H9 (cell line): ENCODE measurements at regions not wholly inside any gene's neighbourhood (a gene's known extent, or its start where the extent isn't known, plus 50 kb on each side); places are given as distances from the start of the nearest gene placed in this dataset.
A peak's percentile ranks its signal among the peaks of the same experiment; 100 is the strongest.

Experiments
- DNase-seq: peaks from one replicate; pipeline ENCODE4 v3.0.0-alpha.2; 2017
- H2AFZ ChIP-seq: one replicate; pipeline ENCODE4 v1.6.1; 2013; ENCODE audit warnings: mild to moderate bottlenecking, low read length, control low read depth, moderate library complexity
- H2AK5ac ChIP-seq: 2 replicates; pipeline ENCODE4 v1.6.1; 2013; ENCODE audit warnings: low read length, control low read depth, mixed read lengths; ENCODE audit not compliant: insufficient read length
- H2BK120ac ChIP-seq: one replicate; pipeline ENCODE4 v1.6.1; 2013; ENCODE audit warnings: low read depth, mild to moderate bottlenecking, low read length, control low read depth, inconsistent platforms; ENCODE audit not compliant: poor library complexity, severe bottlenecking
- H2BK12ac ChIP-seq: 2 replicates; pipeline ENCODE4 v1.6.1; 2013; ENCODE audit warnings: low read length, control low read depth, mixed read lengths, low read depth; ENCODE audit not compliant: insufficient read length
- H2BK15ac ChIP-seq: 2 replicates; pipeline ENCODE4 v1.6.1; 2013; ENCODE audit warnings: low read depth, low read length, control low read depth
- H2BK20ac ChIP-seq: one replicate; pipeline ENCODE4 v1.6.1; 2013; ENCODE audit warnings: low read depth, mild to moderate bottlenecking, low read length, control low read depth, inconsistent platforms; ENCODE audit not compliant: poor library complexity, severe bottlenecking
- H2BK5ac ChIP-seq: 2 replicates; pipeline ENCODE4 v1.6.1; 2013; ENCODE audit warnings: low read length, control low read depth, mixed read lengths; ENCODE audit not compliant: insufficient read length
- H3K14ac ChIP-seq: 2 replicates; pipeline ENCODE4 v1.6.1; 2013; ENCODE audit warnings: low read length, control low read depth; ENCODE audit not compliant: insufficient read depth
- H3K18ac ChIP-seq: 2 replicates; pipeline ENCODE4 v1.6.1; 2013; ENCODE audit warnings: low read depth, mild to moderate bottlenecking, mixed read lengths, low read length, control low read depth; ENCODE audit not compliant: insufficient read length
- H3K23ac ChIP-seq: 2 replicates; pipeline ENCODE4 v1.6.1; 2013; ENCODE audit warnings: low read length, control low read depth, mixed read lengths, low read depth; ENCODE audit not compliant: insufficient read length
- H3K23me2 ChIP-seq: 2 replicates; pipeline ENCODE4 v1.6.1; 2013; ENCODE audit warnings: low read depth, mild to moderate bottlenecking, mixed read lengths, low read length, control low read depth; ENCODE audit not compliant: insufficient read length, poor library complexity, severe bottlenecking
- H3K27ac ChIP-seq: 2 replicates; pipeline ENCODE4 v1.5.1; 2013; ENCODE audit warnings: low read length, control low read depth, mixed read lengths, low read depth; ENCODE audit not compliant: insufficient read length
- H3K27me3 ChIP-seq: 2 replicates; pipeline ENCODE4 v1.6.1; 2013; ENCODE audit warnings: low read length, control low read depth, inconsistent platforms; ENCODE audit not compliant: insufficient read depth
- H3K4ac ChIP-seq: 2 replicates; pipeline ENCODE4 v1.6.1; 2013; ENCODE audit warnings: low read depth, mild to moderate bottlenecking, control low read depth, inconsistent platforms, low read length, moderate library complexity
- H3K4me1 ChIP-seq: 2 replicates; pipeline ENCODE4 v1.6.1; 2013; ENCODE audit warnings: low read length, control low read depth, inconsistent platforms; ENCODE audit not compliant: insufficient read depth
- H3K4me2 ChIP-seq: 2 replicates; pipeline ENCODE4 v1.6.1; 2013; ENCODE audit warnings: low read length, control low read depth, mixed read lengths; ENCODE audit not compliant: insufficient read length, insufficient read depth
- H3K56ac ChIP-seq: 2 replicates; pipeline ENCODE4 v1.6.1; 2013; ENCODE audit warnings: low read depth, mild to moderate bottlenecking, mixed read lengths, low read length, control low read depth; ENCODE audit not compliant: insufficient read length
- H3K79me1 ChIP-seq: 2 replicates; pipeline ENCODE4 v1.6.1; 2013; ENCODE audit warnings: low read depth, mild to moderate bottlenecking, moderate library complexity, low read length, control low read depth, inconsistent platforms; ENCODE audit not compliant: insufficient read depth, poor library complexity, severe bottlenecking
- H3K79me2 ChIP-seq: 2 replicates; pipeline ENCODE4 v1.6.1; 2013; ENCODE audit warnings: low read length, control low read depth, inconsistent platforms; ENCODE audit not compliant: insufficient read depth
- H3K9ac ChIP-seq: 2 replicates; pipeline ENCODE4 v1.6.1; 2013; ENCODE audit warnings: low read length, control low read depth, mixed read lengths; ENCODE audit not compliant: insufficient read length; ENCODE audit errors: extremely low read depth
- H3K9me3 ChIP-seq: one replicate; pipeline ENCODE4 v1.6.1; 2013; ENCODE audit warnings: low read depth, low read length, inconsistent platforms; ENCODE audit not compliant: control insufficient read depth
- H3T11ph ChIP-seq: one replicate; pipeline ENCODE4 v1.6.1; 2013; ENCODE audit warnings: mild to moderate bottlenecking, low read length, control low read depth, inconsistent platforms
- H4K20me1 ChIP-seq: one replicate; pipeline ENCODE4 v1.6.1; 2013; ENCODE audit not compliant: control insufficient read depth, insufficient read length, insufficient read depth
- H4K5ac ChIP-seq: 2 replicates; pipeline ENCODE4 v1.6.1; 2013; ENCODE audit warnings: low read depth, mild to moderate bottlenecking, mixed read lengths, low read length, control low read depth; ENCODE audit not compliant: insufficient read length
- H4K8ac ChIP-seq: replicated peaks from 2 replicates; pipeline ENCODE4 v1.6.1; 2013; ENCODE audit warnings: low read length, control low read depth, mixed read lengths, low read depth; ENCODE audit not compliant: insufficient read length
- H4K91ac ChIP-seq: 2 replicates; pipeline ENCODE4 v1.6.1; 2013; ENCODE audit warnings: low read depth, mild to moderate bottlenecking, moderate library complexity, mixed read lengths, low read length, control low read depth; ENCODE audit not compliant: insufficient read length
- H3K27ac Mint-ChIP-seq, 3 experiments: 2 replicates in 2 of 3; 3 replicates in 1 of 3; pipeline ENCODE4 v1.8.0; 2020 to 2021; ENCODE audit warnings: mixed read lengths in 3 of 3, mild to moderate bottlenecking in 1 of 3, moderate library complexity in 1 of 3
- H3K27me3 Mint-ChIP-seq: 2 replicates; pipeline ENCODE4 v1.8.0; 2021; ENCODE audit warnings: low read depth, mild to moderate bottlenecking, moderate library complexity, mixed read lengths
- H3K36me3 Mint-ChIP-seq, 3 experiments: 2 replicates in 2 of 3; 3 replicates in 1 of 3; pipeline ENCODE4 v1.8.0; 2020 to 2021; ENCODE audit warnings: low read depth in 3 of 3, mixed read lengths in 3 of 3; ENCODE audit not compliant: insufficient read depth in 1 of 3
- H3K4me1 Mint-ChIP-seq, 2 experiments: 2 replicates each; pipeline ENCODE4 v1.8.0; 2020; ENCODE audit warnings: mixed read lengths in 2 of 2
- H3K4me3 Mint-ChIP-seq, 2 experiments: 2 replicates in 1 of 2; 3 replicates in 1 of 2; pipeline ENCODE4 v1.8.0; 2020 to 2021; ENCODE audit warnings: mild to moderate bottlenecking in 2 of 2, mixed read lengths in 2 of 2, moderate library complexity in 1 of 2
- H3K9me3 Mint-ChIP-seq, 2 experiments: 2 replicates in 1 of 2; 3 replicates in 1 of 2; pipeline ENCODE4 v1.8.0; 2020; ENCODE audit warnings: mild to moderate bottlenecking in 2 of 2, mixed read lengths in 2 of 2, moderate library complexity in 1 of 2
- WGBS: extraction: QIAGEN DNeasy Blood & Tissue Kit; methylation state at CpG from one replicate; pipeline ENCODE4 v1.1.7; 2013; ENCODE audit warnings: missing lambda C conversion rate, low lambda C conversion rate, mixed read lengths; ENCODE audit not compliant: insufficient read length; ENCODE audit errors: extremely low coverage; 5-methylcytosine and 5-hydroxymethylcytosine counted together
- TF ChIP-seq, protein P1 (sequence below): fragments of 200-600 bp; sonication (generic); conservative IDR thresholded peaks from 3 replicates; pipeline ENCODE4 v1.8.0; 2021; ENCODE audit warnings: antibody characterized with exemption, mild to moderate bottlenecking

DNA sequence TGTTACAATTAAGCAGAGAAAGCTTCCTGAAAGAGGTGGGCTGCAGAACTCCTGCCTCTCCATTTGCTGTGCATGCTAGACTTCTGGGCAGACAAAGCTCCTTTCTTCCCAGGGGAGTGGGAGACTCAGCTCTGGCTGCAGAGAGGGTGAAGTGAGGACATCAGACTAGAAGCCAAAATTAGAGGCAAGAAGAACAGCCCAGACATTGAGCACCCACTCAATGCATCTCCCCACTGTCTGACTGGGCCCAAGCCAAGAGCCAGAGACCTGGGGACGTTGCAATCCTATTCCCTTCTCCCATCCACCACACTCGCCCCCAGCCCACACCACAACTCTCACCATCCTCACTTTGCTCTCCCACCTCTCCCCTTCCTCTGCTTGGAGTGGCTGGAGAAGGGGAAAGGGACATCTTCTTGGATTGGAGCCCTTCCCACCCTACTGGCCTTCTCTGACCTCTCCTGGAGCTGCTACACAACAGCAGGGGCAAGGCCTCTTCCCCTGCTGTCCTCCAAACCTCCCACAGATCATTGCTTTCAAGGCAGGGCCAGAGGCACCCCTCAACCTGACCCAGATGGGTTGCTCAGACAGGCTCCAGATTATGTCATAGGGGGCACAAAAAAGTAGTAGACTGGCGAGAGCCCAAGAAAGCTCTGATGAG lies 477.7 kb upstream of the CADM1 start:
- Histone ChIP-seq H3K23ac (no peak overlapping the region), H3K4me1 (no peaks in the 10 kb centered on the region), H4K91ac (no peak overlapping the region), H3K18ac (no peak overlapping the region), H3K4ac (no peak overlapping the region), H3K23me2 (no peaks in the 10 kb centered on the region), H2BK20ac (no peak overlapping the region), H3K56ac (no peak overlapping the region), H4K5ac (no peak overlapping the region), H3K9ac (no peak overlapping the region), H3K14ac (peak overlapping the region; percentile 40; the same call in 1 of the 2 replicates), H2BK5ac (no peak overlapping the region), H3K27me3 (no peaks in the 10 kb centered on the region; the same call in 1 of the 2 replicates), H3T11ph (no peak overlapping the region), H4K8ac (no peak overlapping the region), H3K79me1 (no peaks in the 10 kb centered on the region), H2BK12ac (no peak overlapping the region), H3K9me3 (no peaks in the 10 kb centered on the region), H4K20me1 (no peaks in the 10 kb centered on the region), H2BK15ac (no peak overlapping the region), H3K79me2 (no peaks in the 10 kb centered on the region), H2BK120ac (no peak overlapping the region), H2AFZ (no peak overlapping the region), H3K4me2 (no peak overlapping the region), H2AK5ac (no peak overlapping the region), H3K27ac (no peak overlapping the region)
- DNase-seq: no peak
- H3K4me3 Mint-ChIP-seq: no peak overlapping the region
- H3K27me3 Mint-ChIP-seq: peaks cover 75% of the 10 kb centered on the region
- no peak overlapping the region; a peak in 1 of 7 replicates for H3K27ac Mint-ChIP-seq
- no CpG with 5 or more reads among the region's 3 CpGs for WGBS
- no peaks in the 10 kb centered on the region; a peak in 1 of 7 replicates for H3K36me3 Mint-ChIP-seq
- peaks cover 11 to 12% of the 10 kb centered on the region in 2 experiments for H3K4me1 Mint-ChIP-seq
- TF ChIP-seq, protein P1, sequence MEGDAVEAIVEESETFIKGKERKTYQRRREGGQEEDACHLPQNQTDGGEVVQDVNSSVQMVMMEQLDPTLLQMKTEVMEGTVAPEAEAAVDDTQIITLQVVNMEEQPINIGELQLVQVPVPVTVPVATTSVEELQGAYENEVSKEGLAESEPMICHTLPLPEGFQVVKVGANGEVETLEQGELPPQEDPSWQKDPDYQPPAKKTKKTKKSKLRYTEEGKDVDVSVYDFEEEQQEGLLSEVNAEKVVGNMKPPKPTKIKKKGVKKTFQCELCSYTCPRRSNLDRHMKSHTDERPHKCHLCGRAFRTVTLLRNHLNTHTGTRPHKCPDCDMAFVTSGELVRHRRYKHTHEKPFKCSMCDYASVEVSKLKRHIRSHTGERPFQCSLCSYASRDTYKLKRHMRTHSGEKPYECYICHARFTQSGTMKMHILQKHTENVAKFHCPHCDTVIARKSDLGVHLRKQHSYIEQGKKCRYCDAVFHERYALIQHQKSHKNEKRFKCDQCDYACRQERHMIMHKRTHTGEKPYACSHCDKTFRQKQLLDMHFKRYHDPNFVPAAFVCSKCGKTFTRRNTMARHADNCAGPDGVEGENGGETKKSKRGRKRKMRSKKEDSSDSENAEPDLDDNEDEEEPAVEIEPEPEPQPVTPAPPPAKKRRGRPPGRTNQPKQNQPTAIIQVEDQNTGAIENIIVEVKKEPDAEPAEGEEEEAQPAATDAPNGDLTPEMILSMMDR: no peak
- peaks cover 0 to 4% of the 10 kb centered on the region in 2 experiments; a peak in 2 of 5 replicates for H3K9me3 Mint-ChIP-seq
